HG03045 (cell line): ENCODE measurements at regions not wholly inside any gene's neighbourhood (a gene's known extent, or its start where the extent isn't known, plus 50 kb on each side); places are given as distances from the start of the nearest gene placed in this dataset.

ENCODE experiments used
- ATAC-seq: cut with Tn5 transposase; IDR thresholded peaks from one replicate; pipeline ENCODE4 v1.9.1; 2021; ENCODE audit warnings: mild to moderate bottlenecking, moderate library complexity; ENCODE audit not compliant: unreplicated experiment

GRCh38 chr12:39048395-39048794 is 143.0 kb upstream of the CPNE8 start:
- ATAC-seq = no peak

- ATAC-seq = no peak
Observed at GRCh38 chr12:39047539-39048262, 142.3 kb upstream of the CPNE8 start.

- no peak for ATAC-seq
Observed at GRCh38 chr12:39044754-39045153, 139.4 kb upstream of the CPNE8 start.

- ATAC-seq = no peak
Observed at GRCh38 chr12:39043424-39043822, 138.0 kb upstream of the CPNE8 start.

GRCh38 chr12:39040275-39040674 is 134.9 kb upstream of the CPNE8 start:
- ATAC-seq = no peak

- no peak for ATAC-seq
Observed at GRCh38 chr12:39037115-39037514, 131.7 kb upstream of the CPNE8 start.

- ATAC-seq = no peak
Observed at GRCh38 chr12:39036105-39036504, 130.7 kb upstream of the CPNE8 start.

- ATAC-seq = no peak
Observed at GRCh38 chr12:39033782-39034181, 128.4 kb upstream of the CPNE8 start.

- ATAC-seq = no peak
Observed at GRCh38 chr12:39032448-39032847, 127.1 kb upstream of the CPNE8 start.

GRCh38 chr12:39032034-39032433 is 126.6 kb upstream of the CPNE8 start:
- no peak for ATAC-seq

- ATAC-seq = no peak
Observed at GRCh38 chr12:39028382-39028781, 123.0 kb upstream of the CPNE8 start.

GRCh38 chr12:39012870-39013269 is 107.5 kb upstream of the CPNE8 start:
- no peak for ATAC-seq

GRCh38 chr12:39011166-39011565 is 105.8 kb upstream of the CPNE8 start:
- ATAC-seq = no peak

GRCh38 chr12:39010406-39010805 is 105.0 kb upstream of the CPNE8 start:
- ATAC-seq = no peak

- no peak for ATAC-seq
Observed at GRCh38 chr12:39007619-39008018, 102.2 kb upstream of the CPNE8 start.

- no peak for ATAC-seq
Observed at GRCh38 chr12:39006286-39006685, 100.9 kb upstream of the CPNE8 start.

- ATAC-seq = no peak
Observed at GRCh38 chr12:39005671-39006070, 100.3 kb upstream of the CPNE8 start.

GRCh38 chr12:39003541-39004155 is 98.3 kb upstream of the CPNE8 start:
- no peak for ATAC-seq

- no peak for ATAC-seq
Observed at GRCh38 chr12:39000370-39000769, 95.0 kb upstream of the CPNE8 start.

- no peak for ATAC-seq
Observed at GRCh38 chr12:38998887-38999482, 93.6 kb upstream of the CPNE8 start.

- ATAC-seq = no peak
Observed at GRCh38 chr12:38995249-38995648, 89.9 kb upstream of the CPNE8 start.

- ATAC-seq = no peak
Observed at GRCh38 chr12:38985961-38986360, 80.6 kb upstream of the CPNE8 start.
